ENCODE measurements at regions not wholly inside any gene's neighbourhood (a gene's known extent, or its start where the extent isn't known, plus 50 kb on each side); places are given as distances from the start of the nearest gene placed in this dataset.
A peak's percentile ranks its signal among the peaks of the same experiment; 100 is the strongest.

DNA sequence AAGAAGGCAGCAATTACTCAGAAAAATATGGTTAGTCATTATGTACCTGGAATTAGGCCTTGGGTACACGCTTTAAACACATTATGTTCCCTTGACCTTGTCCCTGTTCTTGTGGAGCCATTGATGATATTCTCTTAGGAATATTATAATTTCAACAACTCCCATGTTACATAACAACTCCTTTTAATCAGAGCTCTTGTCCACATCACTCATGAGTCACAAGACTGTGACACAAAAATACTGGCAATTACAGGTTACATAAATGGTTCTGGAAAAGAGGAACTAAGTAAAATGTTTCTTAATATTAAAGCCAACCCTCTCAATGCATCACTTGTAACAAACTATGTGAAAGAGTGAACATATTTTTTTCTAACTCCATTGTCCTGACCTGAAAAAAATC lies 143.8 kb upstream of the PCLO start:
- Histone ChIP-seq H3K4me3 (ENCODE audit: control insufficient read depth in 1 of 7, extremely low read depth in 1 of 7, insufficient read depth in 4 of 7, low read depth in 2 of 7, low read length in 6 of 7) (no peak overlapping the region), H3K27me3 (replicated peaks in 2 of 5; ENCODE audit: control insufficient read depth in 4 of 5, insufficient read depth in 5 of 5, low read length in 4 of 5) (no peaks in the 10 kb centered on the region)

DNA sequence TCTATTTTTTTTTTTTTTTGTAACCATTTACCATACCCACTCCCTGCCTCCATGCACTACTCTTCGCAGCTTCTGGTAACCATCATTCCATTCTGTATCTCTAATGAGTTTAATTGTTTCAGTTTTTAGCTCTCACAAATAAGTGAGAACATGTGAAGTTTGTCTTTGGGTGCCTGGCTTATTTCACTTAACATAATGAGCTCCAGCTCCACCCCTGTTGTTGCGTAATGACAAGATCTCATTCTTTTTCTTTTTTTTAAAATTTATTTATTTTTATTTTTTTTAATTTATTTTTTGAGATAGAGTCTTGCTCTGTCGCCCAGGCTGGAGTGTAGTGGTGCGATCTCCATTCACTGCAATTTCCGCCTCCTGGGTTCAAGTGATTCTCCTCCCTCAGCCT lies 142.3 kb upstream of the PCLO start:
- WGBS (ENCODE audit: insufficient coverage), result 100% methylated on average over 3 of the region's 5 CpGs

More for the DNA sequence above, 143.8 kb upstream of the PCLO start:
- WGBS (ENCODE audit: insufficient coverage), result no CpG with 5 or more reads among the region's 1 CpG
- DNase-seq, result peak in 2 of 3 donors; percentile 31 to 56
- POLR2A ChIA-PET, result no interaction called here
- CTCF ChIA-PET, result no interaction called here
- no peak overlapping the region for H3K27ac ChIP-seq (ENCODE audit: insufficient read depth in 1 of 2, low read depth in 1 of 2, low read length in 2 of 2, poor library complexity in 1 of 2, severe bottlenecking in 2 of 2)
- no peaks in the 10 kb centered on the region for H3K36me3 ChIP-seq (ENCODE audit: control insufficient read depth in 4 of 4, insufficient read depth in 4 of 4, low read length in 3 of 4)
- H3K4me1 ChIP-seq (ENCODE audit: control extremely low read depth in 1 of 4, control insufficient read depth in 4 of 4, insufficient read depth in 4 of 4, low read length in 3 of 4), result no peaks in the 10 kb centered on the region
- H3K9me3 ChIP-seq (ENCODE audit: control extremely low read depth in 1 of 5, control insufficient read depth in 4 of 5, insufficient read depth in 2 of 5, low read depth in 1 of 5, low read length in 4 of 5), result no peaks in the 10 kb centered on the region

DNA sequence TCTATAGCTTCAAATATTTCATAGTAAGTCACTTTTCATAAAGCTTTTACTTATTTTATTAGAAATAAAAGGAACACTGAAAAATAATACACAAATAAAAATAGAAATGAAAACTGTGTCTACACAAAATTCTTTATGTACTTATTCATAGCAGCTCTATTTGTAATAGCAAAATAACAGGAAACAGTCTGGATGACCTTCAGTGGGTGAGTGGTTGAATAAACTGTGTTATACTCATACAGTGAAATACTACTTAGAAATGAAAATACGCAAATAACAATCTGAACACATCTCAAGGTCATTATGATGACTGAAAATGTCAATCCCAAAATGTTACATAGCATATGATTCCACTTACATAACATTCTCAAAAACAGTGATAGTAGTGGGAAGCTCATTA lies 138.7 kb upstream of the PCLO start:
- Histone ChIP-seq H3K4me3 (ENCODE audit: control insufficient read depth in 1 of 7, extremely low read depth in 1 of 7, insufficient read depth in 4 of 7, low read depth in 2 of 7, low read length in 6 of 7) (no peak overlapping the region), H3K9me3 (ENCODE audit: control extremely low read depth in 1 of 5, control insufficient read depth in 4 of 5, insufficient read depth in 2 of 5, low read depth in 1 of 5, low read length in 4 of 5) (no peaks in the 10 kb centered on the region), H3K27me3 (replicated peaks in 2 of 5; ENCODE audit: control insufficient read depth in 4 of 5, insufficient read depth in 5 of 5, low read length in 4 of 5) (no peaks in the 10 kb centered on the region), H3K36me3 (ENCODE audit: control insufficient read depth in 4 of 4, insufficient read depth in 4 of 4, low read length in 3 of 4) (no peaks in the 10 kb centered on the region), H3K4me1 (ENCODE audit: control extremely low read depth in 1 of 4, control insufficient read depth in 4 of 4, insufficient read depth in 4 of 4, low read length in 3 of 4) (no peaks in the 10 kb centered on the region), H3K27ac (ENCODE audit: insufficient read depth in 1 of 2, low read depth in 1 of 2, low read length in 2 of 2, poor library complexity in 1 of 2, severe bottlenecking in 2 of 2) (no peak overlapping the region)
- CTCF ChIA-PET, result no interaction called here
- POLR2A ChIA-PET, result no interaction called here
- WGBS (ENCODE audit: insufficient coverage), result no CpG with 5 or more reads among the region's 1 CpG
- no peak for DNase-seq

More for the DNA sequence above, 142.3 kb upstream of the PCLO start:
- no peaks in the 10 kb centered on the region for H3K4me1 ChIP-seq (ENCODE audit: control extremely low read depth in 1 of 4, control insufficient read depth in 4 of 4, insufficient read depth in 4 of 4, low read length in 3 of 4)
- ChIA-PET POLR2A (no interaction called here), CTCF (interaction anchor here (0.6 kb wide), 1 partner anchor 1675 kb away, joined by 3 read pairs; no protein-coding TSS in a partner anchor)
- H3K36me3 ChIP-seq (ENCODE audit: control insufficient read depth in 4 of 4, insufficient read depth in 4 of 4, low read length in 3 of 4), result no peaks in the 10 kb centered on the region
- no peak overlapping the region for H3K27ac ChIP-seq (ENCODE audit: insufficient read depth in 1 of 2, low read depth in 1 of 2, low read length in 2 of 2, poor library complexity in 1 of 2, severe bottlenecking in 2 of 2)
- no peak for DNase-seq
- H3K27me3 ChIP-seq (replicated peaks in 2 of 5; ENCODE audit: control insufficient read depth in 4 of 5, insufficient read depth in 5 of 5, low read length in 4 of 5), result no peaks in the 10 kb centered on the region
- H3K4me3 ChIP-seq (ENCODE audit: control insufficient read depth in 1 of 7, extremely low read depth in 1 of 7, insufficient read depth in 4 of 7, low read depth in 2 of 7, low read length in 6 of 7), result no peak overlapping the region
- no peaks in the 10 kb centered on the region for H3K9me3 ChIP-seq (ENCODE audit: control extremely low read depth in 1 of 5, control insufficient read depth in 4 of 5, insufficient read depth in 2 of 5, low read depth in 1 of 5, low read length in 4 of 5)

DNA sequence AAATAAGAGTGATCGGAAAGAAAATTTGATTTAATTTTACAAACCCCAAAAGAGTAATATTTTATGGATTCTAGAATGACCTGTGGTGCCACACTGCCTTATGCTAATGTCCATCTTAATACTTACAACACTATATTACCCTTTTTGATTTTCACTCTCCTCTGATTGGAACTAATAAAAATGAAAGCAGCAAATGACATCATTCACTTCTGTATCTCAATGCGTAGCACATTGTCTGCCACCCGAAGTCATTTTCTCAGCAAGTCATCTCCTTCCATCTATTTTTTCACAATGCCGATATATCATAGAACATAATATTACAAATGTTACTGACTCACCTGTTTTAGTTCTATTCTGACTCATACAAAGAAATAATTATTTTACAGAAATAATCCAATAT lies 127.5 kb upstream of the PCLO start:
- no peaks in the 10 kb centered on the region for H3K4me1 ChIP-seq (ENCODE audit: control extremely low read depth in 1 of 4, control insufficient read depth in 4 of 4, insufficient read depth in 4 of 4, low read length in 3 of 4)
- CTCF ChIA-PET, result no interaction called here
- no peak overlapping the region for H3K4me3 ChIP-seq (ENCODE audit: control insufficient read depth in 1 of 7, extremely low read depth in 1 of 7, insufficient read depth in 4 of 7, low read depth in 2 of 7, low read length in 6 of 7)
- POLR2A ChIA-PET, result no interaction called here
- H3K27me3 ChIP-seq (replicated peaks in 2 of 5; ENCODE audit: control insufficient read depth in 4 of 5, insufficient read depth in 5 of 5, low read length in 4 of 5), result no peaks in the 10 kb centered on the region
- no peaks in the 10 kb centered on the region for H3K36me3 ChIP-seq (ENCODE audit: control insufficient read depth in 4 of 4, insufficient read depth in 4 of 4, low read length in 3 of 4)
- 94% methylated on average over 2 of the region's 4 CpGs for WGBS (ENCODE audit: insufficient coverage)
- no peak for DNase-seq
- no peak overlapping the region for H3K27ac ChIP-seq (ENCODE audit: insufficient read depth in 1 of 2, low read depth in 1 of 2, low read length in 2 of 2, poor library complexity in 1 of 2, severe bottlenecking in 2 of 2)
- no peaks in the 10 kb centered on the region for H3K9me3 ChIP-seq (ENCODE audit: control extremely low read depth in 1 of 5, control insufficient read depth in 4 of 5, insufficient read depth in 2 of 5, low read depth in 1 of 5, low read length in 4 of 5)

DNA sequence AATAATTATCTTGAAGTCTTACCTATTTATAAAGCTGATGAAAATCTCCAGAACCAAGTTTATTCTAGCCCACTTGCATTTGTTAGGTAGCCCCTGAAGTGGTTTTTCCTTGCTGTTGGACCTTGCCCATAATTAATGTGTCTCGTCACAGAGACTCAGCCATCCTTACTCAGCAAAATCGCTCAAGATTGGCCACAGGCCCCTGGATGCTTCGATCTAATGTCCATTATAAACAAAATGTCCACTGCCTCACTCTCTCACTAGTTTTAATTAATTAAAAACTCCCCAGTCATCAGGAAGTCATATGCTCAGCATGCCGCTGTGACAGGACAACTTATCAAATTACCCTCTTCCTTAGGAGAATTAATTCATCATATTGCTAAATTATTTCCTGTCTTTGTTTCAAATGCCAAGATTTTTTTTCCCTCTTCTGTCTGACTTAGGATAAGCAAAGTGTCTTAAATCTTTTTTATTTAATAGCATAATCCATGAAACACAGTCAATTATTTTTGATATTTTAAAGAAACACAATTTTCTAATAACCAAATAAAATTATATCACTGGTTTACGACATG lies 126.8 kb upstream of the PCLO start:
- WGBS (ENCODE audit: insufficient coverage), result 0% methylated on average over 2 of the region's 5 CpGs
- H3K27me3 ChIP-seq (replicated peaks in 2 of 5; ENCODE audit: control insufficient read depth in 4 of 5, insufficient read depth in 5 of 5, low read length in 4 of 5), result no peaks in the 10 kb centered on the region
- no peak overlapping the region for H3K4me3 ChIP-seq (ENCODE audit: control insufficient read depth in 1 of 7, extremely low read depth in 1 of 7, insufficient read depth in 4 of 7, low read depth in 2 of 7, low read length in 6 of 7)
- no peaks in the 10 kb centered on the region for H3K9me3 ChIP-seq (ENCODE audit: control extremely low read depth in 1 of 5, control insufficient read depth in 4 of 5, insufficient read depth in 2 of 5, low read depth in 1 of 5, low read length in 4 of 5)
- no peak overlapping the region for H3K27ac ChIP-seq (ENCODE audit: insufficient read depth in 1 of 2, low read depth in 1 of 2, low read length in 2 of 2, poor library complexity in 1 of 2, severe bottlenecking in 2 of 2)
- POLR2A ChIA-PET, result no interaction called here
- no peaks in the 10 kb centered on the region for H3K4me1 ChIP-seq (ENCODE audit: control extremely low read depth in 1 of 4, control insufficient read depth in 4 of 4, insufficient read depth in 4 of 4, low read length in 3 of 4)
- no peaks in the 10 kb centered on the region for H3K36me3 ChIP-seq (ENCODE audit: control insufficient read depth in 4 of 4, insufficient read depth in 4 of 4, low read length in 3 of 4)
- CTCF ChIA-PET, result interaction anchor here (0.9 kb wide), 1 partner anchor 8 kb away, joined by 3 read pairs; no protein-coding TSS in a partner anchor
- DNase-seq, result no peak

DNA sequence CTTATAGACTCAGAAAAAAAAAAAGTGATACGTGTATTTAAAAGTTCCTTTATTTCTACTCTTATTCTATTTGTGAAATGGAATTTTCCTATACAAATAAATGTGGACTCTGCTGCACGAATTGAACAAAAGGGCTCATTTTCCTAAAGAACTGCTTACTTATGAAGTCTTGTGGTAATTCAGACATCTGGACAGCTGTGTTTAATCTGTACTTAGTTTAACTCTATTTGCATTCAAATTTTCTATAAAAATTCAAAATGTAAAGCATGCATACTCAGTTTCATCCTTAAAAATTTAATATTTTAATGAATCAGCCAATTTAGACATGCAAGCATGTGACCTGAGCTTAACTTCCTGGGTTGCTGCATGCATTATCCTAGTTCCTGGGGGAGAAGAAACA lies 118.0 kb upstream of the PCLO start:
- no peaks in the 10 kb centered on the region for H3K9me3 ChIP-seq (ENCODE audit: control extremely low read depth in 1 of 5, control insufficient read depth in 4 of 5, insufficient read depth in 2 of 5, low read depth in 1 of 5, low read length in 4 of 5)
- no peaks in the 10 kb centered on the region for H3K4me1 ChIP-seq (ENCODE audit: control extremely low read depth in 1 of 4, control insufficient read depth in 4 of 4, insufficient read depth in 4 of 4, low read length in 3 of 4)
- ChIA-PET CTCF (no interaction called here), POLR2A (no interaction called here)
- no peak for DNase-seq
- no peaks in the 10 kb centered on the region for H3K27me3 ChIP-seq (replicated peaks in 2 of 5; ENCODE audit: control insufficient read depth in 4 of 5, insufficient read depth in 5 of 5, low read length in 4 of 5)
- H3K27ac ChIP-seq (ENCODE audit: insufficient read depth in 1 of 2, low read depth in 1 of 2, low read length in 2 of 2, poor library complexity in 1 of 2, severe bottlenecking in 2 of 2), result no peak overlapping the region
- H3K4me3 ChIP-seq (ENCODE audit: control insufficient read depth in 1 of 7, extremely low read depth in 1 of 7, insufficient read depth in 4 of 7, low read depth in 2 of 7, low read length in 6 of 7), result no peak overlapping the region
- WGBS (ENCODE audit: insufficient coverage), result no CpG with 5 or more reads among the region's 2 CpGs
- H3K36me3 ChIP-seq (ENCODE audit: control insufficient read depth in 4 of 4, insufficient read depth in 4 of 4, low read length in 3 of 4), result no peaks in the 10 kb centered on the region

DNA sequence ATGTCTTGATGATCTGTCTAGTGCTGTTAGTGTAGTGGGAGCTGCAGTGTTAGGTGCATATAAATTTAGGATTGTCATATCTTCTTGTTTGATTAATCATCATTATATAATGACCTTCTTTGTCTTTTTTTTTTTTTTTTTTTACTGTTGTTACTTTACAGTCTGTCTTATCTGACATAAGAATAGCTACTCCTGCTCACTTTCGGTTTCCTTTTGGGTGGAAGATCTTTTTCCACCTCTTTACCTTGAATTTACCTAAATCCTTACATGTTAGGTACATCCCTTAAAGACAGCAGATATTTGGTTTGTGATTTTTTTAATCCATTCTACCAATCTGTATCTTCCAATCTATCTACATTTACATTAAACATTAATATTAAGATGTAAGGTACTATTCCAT lies 113.6 kb upstream of the PCLO start:
- Histone ChIP-seq H3K4me1 (ENCODE audit: control extremely low read depth in 1 of 4, control insufficient read depth in 4 of 4, insufficient read depth in 4 of 4, low read length in 3 of 4) (no peaks in the 10 kb centered on the region), H3K9me3 (ENCODE audit: control extremely low read depth in 1 of 5, control insufficient read depth in 4 of 5, insufficient read depth in 2 of 5, low read depth in 1 of 5, low read length in 4 of 5) (no peaks in the 10 kb centered on the region), H3K36me3 (ENCODE audit: control insufficient read depth in 4 of 4, insufficient read depth in 4 of 4, low read length in 3 of 4) (no peaks in the 10 kb centered on the region), H3K4me3 (ENCODE audit: control insufficient read depth in 1 of 7, extremely low read depth in 1 of 7, insufficient read depth in 4 of 7, low read depth in 2 of 7, low read length in 6 of 7) (no peak overlapping the region), H3K27ac (ENCODE audit: insufficient read depth in 1 of 2, low read depth in 1 of 2, low read length in 2 of 2, poor library complexity in 1 of 2, severe bottlenecking in 2 of 2) (no peak overlapping the region), H3K27me3 (replicated peaks in 2 of 5; ENCODE audit: control insufficient read depth in 4 of 5, insufficient read depth in 5 of 5, low read length in 4 of 5) (no peaks in the 10 kb centered on the region)
- WGBS (ENCODE audit: insufficient coverage), result no CpG with 5 or more reads among the region's 1 CpG
- no peak for DNase-seq
- ChIA-PET CTCF (no interaction called here), POLR2A (no interaction called here)

Measured in common myeloid progenitor, CD34-positive (primary cell).